GM19238 (cell line): ENCODE measurements at regions not wholly inside any gene's neighbourhood (a gene's known extent, or its start where the extent isn't known, plus 50 kb on each side); places are given as distances from the start of the nearest gene placed in this dataset.

Experiments
- DNase-seq: peaks from one replicate; pipeline ENCODE4 v3.0.0; 2011; ENCODE audit warnings: low spot score; ENCODE audit not compliant: insufficient read length

DNA sequence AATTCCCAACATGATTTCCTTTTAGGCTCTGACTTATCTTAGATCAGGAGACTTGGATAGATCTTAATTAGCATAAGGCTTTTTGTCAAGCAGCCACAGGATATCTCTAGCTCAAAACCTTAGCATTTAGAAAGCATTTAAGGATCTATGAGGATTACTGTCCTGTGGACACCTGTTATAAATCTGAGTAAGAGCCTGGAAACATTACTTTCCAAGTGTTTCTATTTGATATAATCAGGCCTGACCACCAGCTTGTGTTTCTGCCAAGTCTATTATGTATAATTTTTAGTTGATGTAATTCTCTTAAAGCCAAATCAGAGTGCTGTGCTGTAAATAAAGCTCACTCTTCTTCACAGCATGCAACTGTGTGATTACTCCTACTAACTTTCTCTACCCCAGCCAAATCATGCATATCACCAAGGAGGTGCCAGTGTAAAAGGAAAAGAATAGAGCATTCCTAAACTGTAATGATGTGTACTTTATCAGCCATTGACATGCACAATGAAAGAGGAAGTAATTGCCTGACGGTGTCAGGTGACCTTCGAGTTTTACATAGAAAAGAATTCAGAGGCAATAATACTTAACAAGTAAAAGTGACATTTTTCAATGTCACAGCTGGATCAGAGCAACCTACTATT lies 309.9 kb upstream of the PRMT6 start:
- DNase-seq, result no peak

- no peak for DNase-seq
These were observed 309.2 kb upstream of the PRMT6 start for GRCh38 chr1:106747232-106747631.

DNA sequence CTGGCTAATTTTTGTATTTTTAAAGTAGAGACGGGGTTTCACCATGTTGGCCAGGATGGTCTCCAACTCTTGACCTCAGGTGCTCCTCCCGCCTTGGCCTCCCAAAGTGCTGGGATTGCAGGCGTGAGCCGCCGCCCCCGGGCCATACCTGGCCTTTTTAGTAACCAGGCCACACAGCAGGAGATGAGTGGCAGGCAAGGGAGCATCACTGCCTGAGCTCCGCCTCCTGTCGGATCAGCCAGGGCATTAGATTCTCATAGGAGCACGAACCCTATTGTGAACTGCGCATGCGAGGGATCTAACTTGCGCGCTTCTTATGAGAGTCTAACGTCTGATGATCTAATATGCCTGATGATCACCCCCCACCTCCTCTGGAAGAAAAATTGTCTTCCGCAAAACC lies 308.7 kb upstream of the PRMT6 start:
- DNase-seq, result no peak

GRCh38 chr1:106748606-106749005 lies 307.9 kb upstream of the PRMT6 start:
- DNase-seq, result no peak

- no peak for DNase-seq
These were observed 307.0 kb upstream of the PRMT6 start for GRCh38 chr1:106749491-106749890.

- no peak for DNase-seq
These were observed 306.6 kb upstream of the PRMT6 start for GRCh38 chr1:106749906-106750305.

DNA sequence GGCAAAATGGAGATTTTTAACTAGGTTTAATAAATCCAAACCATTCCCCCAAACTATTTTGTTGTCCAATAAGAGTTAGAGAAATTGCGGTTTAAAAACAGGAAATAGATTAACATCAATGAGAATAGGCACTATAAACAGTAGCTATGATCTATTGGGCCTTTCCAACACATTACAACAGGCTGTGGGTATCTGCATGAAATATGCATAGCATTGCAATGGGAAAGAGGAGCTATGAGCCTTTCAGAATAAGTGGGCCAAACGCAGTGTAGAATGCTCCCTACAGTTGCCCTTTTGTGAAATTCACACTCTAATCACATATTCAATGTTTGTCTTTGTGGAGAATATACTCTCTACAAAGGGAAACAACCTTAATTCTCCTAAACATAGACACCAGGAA lies 305.5 kb upstream of the PRMT6 start:
- no peak for DNase-seq

- DNase-seq, result no peak
These were observed 303.4 kb upstream of the PRMT6 start for GRCh38 chr1:106753066-106753465.

DNA sequence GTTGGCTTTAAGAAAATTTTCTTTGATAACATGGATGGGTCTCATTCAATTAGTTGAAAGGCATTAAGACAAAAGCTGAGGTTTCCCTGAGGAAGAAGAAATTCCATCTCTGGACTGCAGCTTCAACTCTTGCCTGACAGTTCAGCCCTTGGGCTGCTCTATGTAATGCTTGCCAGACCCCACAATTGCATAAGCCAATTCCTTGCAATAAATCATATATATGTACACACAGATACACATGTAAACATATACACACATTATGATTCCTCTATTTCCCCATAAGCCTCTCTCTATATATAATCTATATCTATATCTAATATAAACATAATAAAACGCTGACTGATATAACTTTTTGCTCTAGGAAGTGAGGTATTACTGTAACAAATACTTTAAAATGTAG lies 301.5 kb upstream of the PRMT6 start:
- DNase-seq, result no peak

- no peak for DNase-seq
These were observed 300.6 kb upstream of the PRMT6 start for GRCh38 chr1:106755682-106756406.

DNA sequence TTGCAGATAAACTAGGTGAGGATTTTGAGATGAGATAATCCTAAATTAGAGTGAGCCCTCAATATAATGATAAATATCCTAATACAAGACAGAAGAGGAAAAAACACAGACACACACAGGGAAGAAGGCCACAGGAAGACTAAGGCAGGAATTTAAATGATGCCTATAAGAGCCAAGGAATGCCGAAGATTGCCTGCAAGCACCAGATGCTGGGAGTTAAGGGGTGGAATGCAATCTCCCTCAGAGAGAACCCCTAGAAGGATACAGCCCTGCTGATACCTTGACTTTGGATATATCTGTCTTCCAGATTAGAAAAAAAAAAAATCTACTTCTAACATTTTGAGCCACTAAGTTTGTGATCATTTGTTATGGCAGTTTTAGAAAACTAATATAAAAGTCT lies 299.7 kb upstream of the PRMT6 start:
- DNase-seq, result no peak

DNA sequence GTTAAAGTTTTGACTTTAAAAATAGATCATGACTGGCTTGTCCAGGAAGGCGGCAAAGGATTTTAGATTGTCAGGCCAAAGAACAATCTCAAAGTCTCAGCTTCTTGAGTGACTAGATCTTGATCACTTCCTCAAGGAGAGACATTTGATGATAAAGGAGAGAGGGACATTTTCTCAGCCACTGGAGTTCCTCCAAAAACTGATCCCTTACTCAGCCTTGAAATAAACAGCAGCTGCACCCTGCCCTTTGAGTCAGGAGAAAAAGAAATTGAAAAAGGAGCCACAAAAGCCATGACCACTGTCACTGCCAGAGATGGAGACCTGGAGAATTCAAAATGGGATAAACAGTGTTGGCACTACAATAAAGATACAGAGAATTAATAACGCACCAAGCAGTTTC lies 288.4 kb upstream of the PRMT6 start:
- no peak for DNase-seq

- DNase-seq, result no peak
These were observed 288.0 kb upstream of the PRMT6 start for GRCh38 chr1:106768501-106768900.

GRCh38 chr1:106773206-106773605 lies 283.3 kb upstream of the PRMT6 start:
- no peak for DNase-seq

- no peak for DNase-seq
These were observed 276.4 kb upstream of the PRMT6 start for GRCh38 chr1:106780066-106780465.

- DNase-seq, result no peak
These were observed 275.5 kb upstream of the PRMT6 start for GRCh38 chr1:106780806-106781569.

DNA sequence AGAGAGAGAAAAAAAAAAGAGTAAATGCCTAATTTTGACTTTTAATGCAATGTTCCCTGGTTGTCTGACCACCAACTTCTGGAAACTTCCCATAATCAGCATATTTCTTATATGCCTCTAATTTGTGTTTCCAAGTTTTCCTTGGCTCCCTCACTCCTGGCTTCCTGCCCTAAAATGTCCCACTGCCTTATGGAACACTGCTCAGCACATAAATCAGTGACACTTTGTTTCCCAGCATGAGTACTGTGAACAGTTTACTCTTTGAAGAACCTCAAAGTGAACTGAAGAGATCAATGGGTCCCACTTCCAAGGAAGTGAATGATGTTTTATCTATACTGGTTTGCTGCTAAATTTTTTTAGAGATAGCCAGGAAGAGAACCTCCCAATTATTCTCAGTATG lies 271.3 kb upstream of the PRMT6 start:
- no peak for DNase-seq

DNA sequence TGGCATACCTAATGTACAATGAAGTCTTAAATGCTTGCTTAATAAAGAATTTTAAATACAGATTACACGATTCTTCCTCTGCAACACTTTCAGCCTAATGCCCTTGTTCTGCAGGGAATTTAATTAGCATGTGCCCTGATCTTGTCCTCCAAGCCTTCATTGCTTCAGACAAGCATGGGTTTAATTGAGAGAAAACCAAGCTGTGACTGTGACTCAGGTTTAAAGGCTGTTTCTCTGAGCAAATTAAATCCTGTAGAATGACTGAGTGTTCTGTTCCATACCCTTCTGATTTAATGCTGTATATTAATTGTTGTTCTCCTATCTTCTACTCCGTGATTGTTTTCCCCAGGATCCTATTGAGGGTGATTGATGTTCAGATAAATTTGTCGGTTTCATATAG lies 269.0 kb upstream of the PRMT6 start:
- DNase-seq, result no peak

DNA sequence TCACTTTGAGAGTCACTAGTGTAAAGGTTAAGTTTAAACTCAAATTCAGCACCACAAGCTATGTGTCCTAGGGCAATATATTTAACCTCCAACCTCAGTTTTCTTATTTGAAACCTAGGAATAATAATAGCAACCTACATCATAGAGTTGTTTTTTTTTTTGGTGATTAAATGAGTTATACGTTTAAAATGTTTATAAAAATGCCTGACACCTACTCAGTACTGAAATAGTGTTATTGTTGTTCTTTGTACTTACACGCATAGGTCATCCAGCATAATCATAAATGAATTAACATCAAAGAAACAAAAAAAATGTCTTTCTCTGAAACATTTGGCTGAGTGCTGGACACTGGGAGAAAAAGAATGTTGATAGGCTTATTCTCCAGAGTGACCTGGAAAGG lies 266.8 kb upstream of the PRMT6 start:
- DNase-seq, result no peak

GRCh38 chr1:106791041-106791440 lies 265.4 kb upstream of the PRMT6 start:
- DNase-seq, result no peak

DNA sequence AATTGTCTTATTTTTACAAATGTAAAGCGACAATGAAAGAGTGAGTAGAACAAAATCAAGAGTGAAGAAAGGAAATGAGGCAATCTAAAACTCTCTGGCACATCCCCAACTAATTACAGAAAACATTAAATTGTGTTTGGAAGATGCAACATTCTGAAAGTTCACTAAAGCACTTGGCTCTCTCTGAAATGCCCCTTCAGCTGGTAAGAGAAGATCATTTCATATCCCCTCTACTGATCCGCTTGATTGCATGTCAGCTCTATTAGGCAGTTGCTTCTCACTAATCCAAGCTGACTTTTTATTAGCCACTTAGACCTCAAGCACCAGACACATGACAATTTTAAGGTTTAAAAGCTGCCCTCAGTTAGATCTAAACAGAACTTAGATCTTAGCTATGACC lies 262.8 kb upstream of the PRMT6 start:
- DNase-seq, result no peak

GRCh38 chr1:106798991-106799390 lies 257.5 kb upstream of the PRMT6 start:
- no peak for DNase-seq

GRCh38 chr1:106802181-106802580 lies 254.3 kb upstream of the PRMT6 start:
- DNase-seq, result no peak
